ENCODE measurements at regions not wholly inside any gene's neighbourhood (a gene's known extent, or its start where the extent isn't known, plus 50 kb on each side); places are given as distances from the start of the nearest gene placed in this dataset.
"Not testable (repeated sequence)": the region's sequence is repeated elsewhere in the genome, so short reads cannot be mapped to it uniquely, and the experiment has no call there.

DNA sequence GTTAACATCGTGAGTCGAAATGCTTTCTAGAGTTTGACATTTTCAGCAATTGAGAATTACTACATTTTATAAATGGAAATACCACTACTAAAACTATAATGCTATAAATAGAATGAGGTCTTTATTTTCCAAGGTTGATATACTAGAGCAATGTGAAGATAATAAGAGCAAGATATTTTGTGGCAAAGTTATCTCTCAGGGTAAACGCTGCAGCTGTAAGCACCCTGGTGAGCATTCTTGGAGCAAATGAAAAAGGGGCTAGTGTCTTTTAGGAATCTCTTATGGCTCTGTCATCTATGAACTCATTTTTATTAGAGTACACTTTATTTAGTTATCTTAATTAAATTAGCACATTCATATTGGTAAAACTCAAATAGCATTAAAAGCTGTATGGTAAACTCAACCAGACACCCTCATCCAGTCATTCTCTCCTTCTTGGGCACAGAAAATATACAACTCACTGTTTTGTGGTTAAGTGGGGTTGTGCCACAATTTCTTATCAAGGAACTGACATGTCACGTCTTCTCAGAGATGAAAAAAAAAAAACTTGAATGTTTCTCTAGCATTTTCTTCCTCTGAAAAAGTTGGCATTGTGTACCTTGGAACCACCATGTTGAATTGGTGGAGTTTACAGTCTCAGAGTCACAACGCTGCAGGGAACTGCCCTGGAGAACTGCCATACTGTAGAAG, 289.5 kb upstream of the PFKP start:
- DNase-seq, result no peak

DNA sequence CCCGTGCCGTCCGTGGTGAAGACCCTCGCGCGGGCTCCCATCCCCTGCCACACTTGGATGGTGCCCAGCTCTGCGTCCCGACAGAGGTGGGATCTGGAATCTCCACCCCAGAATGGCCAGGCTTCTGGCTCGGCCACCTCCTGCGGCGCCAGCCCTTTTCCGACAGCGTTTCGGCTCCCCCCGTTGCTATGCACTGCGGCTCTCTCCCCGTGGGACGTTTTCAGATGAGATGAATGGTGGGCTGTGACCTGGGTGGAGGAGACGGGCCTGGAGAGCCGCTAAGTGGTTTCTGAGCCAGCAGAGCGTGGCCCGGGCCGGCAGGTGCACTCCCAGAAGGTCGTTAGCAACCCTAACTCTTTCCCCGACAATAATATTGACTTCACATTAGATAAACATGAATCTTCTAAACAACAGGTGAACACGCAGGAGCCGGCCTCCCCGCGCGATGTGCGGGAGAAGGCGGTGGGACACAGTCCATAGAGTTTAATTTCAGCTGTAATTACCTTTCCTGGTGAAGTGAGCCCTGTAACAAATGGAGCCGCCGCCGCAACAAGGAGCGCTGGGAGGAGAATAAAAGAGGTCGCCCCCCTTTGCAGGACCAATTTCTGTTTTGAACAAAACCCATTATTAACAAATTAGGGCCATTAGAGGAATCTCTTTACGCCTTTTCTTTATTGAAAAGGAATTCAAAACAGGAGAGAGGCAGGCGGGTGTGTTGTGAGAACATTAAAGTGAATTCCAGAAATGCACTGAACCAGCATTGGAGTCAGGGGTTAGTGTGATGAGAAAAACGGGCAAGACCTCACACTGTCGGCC, 294.3 kb upstream of the PFKP start:
- DNase-seq, result peak; percentile 71

DNA sequence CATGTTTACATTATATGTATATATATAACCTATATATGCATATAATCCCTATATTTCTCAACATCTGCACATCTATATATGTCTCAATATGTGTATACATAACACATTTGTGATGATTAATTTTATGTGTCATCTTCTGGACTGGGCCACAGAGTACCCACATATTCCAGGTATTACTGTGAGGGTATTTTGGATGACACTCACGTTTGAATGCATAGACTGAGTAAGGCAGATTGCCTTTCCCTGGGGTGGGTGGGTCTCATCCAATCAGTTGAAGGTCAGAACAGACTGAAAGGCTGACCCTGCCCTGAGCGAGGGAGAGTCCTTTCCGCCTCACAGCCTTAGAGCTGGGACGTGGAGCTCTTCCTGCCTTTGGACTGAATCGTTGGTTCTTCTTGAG, 295.2 kb upstream of the PFKP start:
- DNase-seq, result no peak

DNA sequence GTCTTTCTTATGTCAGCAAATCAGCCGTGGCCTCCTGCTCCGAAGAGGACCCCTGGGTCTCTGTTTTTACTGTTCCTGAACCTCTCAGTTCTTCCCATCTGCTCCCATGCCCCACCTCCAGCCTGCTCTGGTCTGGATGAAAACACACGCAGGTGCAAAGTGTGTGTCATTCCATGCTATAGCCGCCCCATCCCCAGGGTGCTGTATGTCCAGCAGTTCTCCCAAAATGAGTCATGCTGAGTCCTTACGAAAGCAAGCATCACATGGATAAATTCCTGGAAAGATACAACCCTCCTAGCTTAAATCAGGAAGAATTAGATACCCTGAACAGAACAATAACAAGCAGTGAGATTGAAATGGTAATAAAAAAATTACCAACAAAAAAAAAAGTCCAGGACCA, 300.1 kb upstream of the PFKP start:
- DNase-seq, result not testable (repeated sequence)

DNA sequence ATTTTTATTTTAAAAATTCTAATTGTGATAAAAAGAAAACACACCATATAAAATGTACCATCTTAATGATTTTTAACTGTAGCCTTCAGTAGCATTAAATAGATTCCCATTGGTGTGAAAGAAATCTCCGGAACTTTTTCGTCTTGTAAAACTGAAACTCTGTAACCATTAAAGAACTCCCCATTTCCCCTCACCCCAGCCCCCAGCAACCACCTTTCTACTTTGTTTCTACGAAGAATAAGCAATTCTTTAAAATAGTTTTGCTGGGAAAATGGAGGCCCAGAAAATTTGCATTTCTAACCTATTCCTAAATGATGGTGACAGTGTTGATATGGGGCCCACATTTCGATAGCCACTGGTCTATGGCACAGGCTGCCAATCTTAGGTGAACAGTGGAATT, 305.4 kb upstream of the PFKP start:
- no peak for DNase-seq

DNA sequence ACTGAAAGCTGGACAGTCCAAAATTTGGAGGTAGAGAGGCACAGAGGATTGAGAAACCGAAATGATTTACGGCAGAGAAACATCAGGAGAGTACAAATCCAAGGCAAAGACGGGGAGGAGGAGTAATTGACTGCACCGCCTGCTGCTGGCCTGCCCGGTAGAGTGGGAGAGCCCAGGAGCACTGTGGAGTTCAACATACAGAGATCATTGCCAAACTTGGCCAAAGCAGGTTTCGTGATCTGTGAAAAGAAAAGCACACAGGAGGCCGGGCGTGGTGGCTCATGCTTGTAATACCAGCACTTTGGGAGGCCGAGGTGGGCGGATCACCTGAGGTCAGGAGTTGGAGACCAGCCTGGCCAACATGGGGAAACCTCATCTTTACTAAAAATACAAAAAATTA, 306.0 kb upstream of the PFKP start:
- no peak for DNase-seq

DNA sequence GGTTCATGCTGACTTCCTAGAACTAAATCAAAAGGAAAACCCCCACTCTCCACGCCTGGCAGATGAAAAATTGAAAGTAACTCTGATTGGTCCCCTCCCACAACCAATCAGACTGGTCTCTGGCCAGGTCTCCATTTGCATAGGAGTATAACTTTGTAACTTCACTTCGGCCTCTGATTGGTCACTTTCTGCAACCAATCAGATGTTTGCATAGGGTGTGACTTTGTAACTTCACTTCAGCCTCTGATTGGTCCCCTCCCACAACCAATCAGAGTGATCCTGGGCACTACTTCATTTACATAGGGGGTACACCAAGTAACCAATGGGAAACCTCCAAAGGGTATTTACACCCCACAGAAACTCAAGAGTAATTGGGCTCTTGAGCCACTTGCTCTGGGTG, 306.6 kb upstream of the PFKP start:
- DNase-seq, result no peak

DNA sequence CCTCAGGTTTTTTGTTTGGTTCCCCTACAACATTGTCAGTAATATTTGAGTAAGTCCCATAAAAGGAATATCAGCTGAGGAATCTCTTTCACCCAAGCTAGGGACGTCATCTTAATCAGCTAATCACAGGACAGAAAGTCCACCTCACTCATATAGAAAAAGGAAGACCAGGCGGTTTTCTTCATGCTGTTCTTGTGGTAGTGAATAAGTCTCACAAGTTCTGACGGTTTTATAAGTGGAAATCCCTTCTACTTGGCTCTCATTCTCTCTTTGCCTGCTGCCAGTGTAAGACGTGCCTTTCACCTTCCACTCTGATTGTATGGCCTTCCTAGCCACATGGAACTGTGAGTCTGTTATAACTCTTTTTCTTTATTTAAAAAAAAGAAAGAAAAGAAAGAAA, 308.1 kb upstream of the PFKP start:
- no peak for DNase-seq

DNA sequence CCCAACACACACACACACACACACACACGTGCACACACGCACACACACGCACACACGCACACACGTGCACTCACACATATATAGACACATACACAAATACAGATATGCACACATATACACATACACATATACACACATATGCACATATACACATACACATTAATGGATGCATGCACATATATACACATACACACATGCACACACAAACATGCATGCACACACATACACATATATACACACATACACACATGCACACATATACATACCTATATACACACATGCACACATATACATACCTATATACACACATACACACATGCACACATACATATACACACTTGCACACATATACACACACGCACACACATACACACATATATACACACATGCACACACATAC, 312.4 kb upstream of the PFKP start:
- DNase-seq, result no peak

DNA sequence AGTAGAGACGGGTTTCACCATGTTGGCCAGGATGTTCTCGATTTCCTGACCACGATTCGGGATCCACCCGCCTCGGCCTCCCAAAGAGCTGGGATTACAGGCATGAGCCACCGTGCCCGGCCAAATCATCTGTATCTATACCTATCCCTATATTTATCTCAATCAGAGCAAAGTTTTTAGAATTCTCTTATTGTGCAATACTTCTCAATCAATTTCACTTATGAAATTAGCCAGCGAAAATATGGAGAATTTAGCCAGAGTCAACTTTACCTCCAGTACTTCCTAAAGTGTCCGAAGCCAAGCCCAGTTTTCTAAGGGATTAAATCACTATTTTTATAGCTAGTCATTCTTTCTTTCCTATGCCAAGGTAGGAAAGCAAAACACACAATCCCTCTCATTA, 319.1 kb upstream of the PFKP start:
- DNase-seq, result no peak

DNA sequence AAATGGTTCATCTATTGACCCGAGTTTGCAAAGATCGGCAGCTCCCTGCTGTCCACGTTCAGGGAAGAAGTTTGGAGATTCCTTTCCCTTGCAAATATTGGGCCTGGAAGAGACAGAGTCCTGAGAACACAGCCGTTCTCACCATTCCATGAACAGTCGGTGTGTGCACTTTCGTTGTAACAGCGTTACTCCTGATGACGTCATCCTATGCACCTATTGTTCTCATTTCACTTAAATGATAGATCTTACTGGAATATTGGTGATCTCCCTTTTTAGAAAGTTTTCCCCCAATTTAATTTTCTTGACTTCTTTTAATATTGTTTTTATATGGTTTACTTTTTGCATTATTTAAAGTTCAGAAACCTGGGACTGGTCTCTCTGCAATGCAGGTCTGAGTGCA, 320.7 kb upstream of the PFKP start:
- DNase-seq, result no peak

DNA sequence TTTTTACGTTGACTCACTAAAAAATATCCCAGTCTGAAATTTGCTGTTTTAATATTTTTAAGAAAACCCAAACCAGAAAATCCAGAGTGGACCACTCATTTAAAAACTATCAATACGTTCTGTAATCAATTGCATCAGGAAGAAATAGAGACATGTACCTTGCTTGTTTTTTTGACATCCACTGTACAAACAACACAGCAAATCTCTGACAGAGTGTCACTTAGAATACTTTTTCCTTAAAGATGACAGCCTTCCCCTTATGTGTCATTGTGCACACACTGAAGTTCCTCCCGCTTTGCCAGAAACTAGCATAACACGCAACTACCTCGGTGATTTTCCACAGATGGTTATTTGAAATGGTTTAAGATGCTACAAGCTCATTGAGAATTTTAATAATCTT, 321.7 kb upstream of the PFKP start:
- no peak for DNase-seq

DNA sequence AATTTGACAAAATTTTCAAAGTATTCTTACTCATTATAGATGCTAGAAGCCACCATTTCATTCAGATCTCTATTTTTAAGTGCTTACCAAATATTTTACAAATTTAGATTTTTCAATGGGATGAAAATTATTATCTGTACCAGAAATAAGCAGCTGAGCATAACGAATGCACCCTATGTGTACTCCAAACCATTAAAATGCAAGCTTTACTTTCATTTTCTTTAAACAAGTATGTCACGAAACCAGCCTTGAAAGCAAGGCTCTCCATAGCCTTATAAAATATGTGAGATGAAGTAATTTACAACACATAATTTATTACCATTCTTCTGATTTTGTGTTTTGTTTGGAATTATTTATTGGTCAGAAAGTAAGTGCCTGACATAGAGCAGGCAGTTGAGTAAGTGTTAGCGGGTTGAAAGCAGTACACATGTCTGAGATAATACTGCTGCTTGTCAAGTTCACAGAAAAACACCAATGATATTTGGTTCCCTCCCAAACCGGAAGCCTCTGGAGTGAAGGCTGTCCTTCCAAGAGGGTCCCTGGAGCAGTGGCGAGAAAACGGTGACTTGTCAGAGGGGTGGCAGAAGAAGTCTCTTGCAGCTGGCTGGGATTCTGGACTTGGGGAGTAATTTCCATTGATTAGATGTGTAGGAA, 322.7 kb upstream of the PFKP start:
- no peak for DNase-seq

DNA sequence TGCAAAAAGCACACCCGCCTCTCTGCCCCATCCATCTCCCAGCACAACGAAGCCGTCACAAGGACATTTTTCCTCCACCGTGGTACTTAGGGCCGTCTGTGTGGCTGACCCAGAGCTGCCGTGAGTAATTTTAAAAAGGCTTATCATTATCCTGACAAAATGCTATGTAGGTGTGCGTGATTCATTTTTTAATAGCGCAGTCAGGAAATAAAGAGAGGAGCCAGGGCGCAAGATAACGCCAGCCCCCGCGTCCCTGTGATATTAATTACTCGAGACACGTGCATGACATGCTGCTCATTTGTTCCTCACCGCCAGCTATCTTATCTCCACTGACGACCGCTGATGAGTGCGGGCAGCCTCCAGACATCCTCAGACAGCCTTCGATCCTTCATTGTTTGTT, 332.7 kb upstream of the PFKP start:
- no peak for DNase-seq

DNA sequence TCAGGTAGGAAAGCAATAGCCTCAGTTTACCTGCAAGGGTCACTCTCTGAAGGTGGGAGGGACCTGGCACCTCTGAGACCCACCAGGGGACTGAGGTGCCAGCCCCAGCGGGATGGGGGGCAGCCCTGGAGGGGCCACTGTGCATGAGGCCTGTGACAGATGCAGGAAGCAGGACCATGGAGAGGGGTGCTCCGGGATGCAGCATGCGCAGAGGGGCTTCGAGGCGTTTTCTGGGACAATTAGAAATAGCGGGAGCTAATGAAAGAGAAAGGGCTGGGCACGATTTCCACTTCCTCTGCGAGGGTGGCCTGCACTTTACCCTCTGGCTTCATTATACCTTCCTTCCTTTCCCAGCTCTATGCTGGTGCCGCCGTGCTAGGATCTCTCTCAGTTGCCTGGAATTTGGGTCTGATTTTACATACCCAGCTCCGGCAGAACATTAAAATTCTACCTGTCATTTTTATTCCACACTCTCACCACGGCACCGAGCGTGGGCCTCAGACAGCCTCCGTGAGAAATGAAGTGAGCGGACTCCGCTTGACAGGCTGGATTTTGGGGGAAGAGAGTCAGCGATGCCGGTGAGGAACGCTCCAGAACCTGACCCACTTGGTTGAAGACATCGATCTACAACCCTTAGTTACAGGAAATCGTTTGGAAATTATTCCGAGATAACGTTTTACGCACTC, 333.9 kb upstream of the PFKP start:
- no peak for DNase-seq

DNA sequence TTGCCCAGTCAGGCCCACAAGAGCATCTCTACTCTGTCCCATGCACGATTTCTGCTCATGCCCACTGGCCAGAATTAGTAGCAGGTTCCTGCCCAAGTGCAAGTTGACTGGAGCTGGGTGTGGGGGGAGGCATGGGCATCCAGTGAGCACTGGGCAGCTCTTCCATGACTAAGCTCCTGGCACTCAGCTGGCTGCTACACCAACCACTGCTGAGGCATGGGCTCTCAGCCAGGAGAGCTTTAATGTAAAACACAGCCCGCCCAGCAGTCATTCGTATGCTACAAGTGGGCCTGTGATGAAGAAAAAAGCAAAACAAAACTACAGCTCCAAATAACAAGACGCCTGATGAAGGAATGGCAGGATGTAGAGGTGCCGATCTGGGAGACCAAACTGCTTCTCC, 335.4 kb upstream of the PFKP start:
- DNase-seq, result no peak

DNA sequence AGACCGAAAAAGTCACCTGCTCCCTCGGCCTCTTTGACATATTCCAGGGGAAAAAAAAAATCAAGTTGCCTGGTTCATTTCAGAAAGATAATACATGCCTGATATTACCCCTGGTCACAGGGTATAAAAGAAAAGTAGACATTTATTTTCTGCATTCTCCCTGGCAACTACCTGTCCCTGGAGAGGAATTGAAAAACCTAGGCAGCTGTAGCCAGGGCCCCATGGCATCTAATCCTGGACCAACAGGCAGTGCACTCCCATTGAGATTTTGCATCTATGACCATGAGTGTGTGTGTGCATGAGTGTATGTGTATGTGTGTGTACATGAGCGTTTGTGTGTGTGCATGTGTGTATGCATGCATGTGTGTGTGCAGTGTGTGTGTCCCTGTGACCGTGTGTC, 338.2 kb upstream of the PFKP start:
- no peak for DNase-seq

DNA sequence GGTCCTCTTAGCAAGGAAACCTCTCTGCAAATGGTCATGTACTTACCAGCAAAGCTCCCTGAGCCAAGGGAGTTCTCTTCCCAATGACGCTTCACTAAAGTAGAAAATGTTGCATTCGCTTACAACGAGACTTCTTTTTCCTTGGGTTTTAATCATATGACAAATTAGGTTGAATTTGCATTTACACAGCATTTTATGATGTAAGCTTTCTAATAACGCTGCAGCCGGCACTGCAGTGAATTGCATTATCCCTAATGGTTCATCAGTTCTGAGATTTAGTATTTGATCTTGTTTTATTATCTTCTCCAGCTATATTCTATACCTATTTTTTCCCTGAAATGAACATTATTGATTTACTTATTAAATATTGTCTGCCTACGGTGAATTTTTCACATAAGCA, 339.3 kb upstream of the PFKP start:
- no peak for DNase-seq

DNA sequence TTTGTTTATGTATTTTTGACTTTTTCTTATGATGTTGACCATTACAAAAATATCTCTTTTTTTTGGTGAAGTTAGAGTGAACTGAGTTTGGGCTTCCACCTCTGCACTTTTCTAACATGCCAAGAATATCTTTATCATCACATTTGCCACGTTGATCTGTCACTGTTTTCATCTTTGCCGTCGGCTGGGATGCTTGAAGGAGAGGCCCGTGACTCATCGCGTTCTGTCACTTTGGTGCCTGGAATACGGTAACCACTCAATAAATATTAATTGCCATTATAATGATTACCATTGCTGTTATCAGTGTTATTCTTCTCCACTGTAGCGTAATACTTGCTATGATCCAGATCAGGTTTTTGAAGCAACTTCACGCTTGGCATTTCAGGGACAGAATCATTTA, 350.8 kb upstream of the PFKP start:
- DNase-seq, result no peak

DNA sequence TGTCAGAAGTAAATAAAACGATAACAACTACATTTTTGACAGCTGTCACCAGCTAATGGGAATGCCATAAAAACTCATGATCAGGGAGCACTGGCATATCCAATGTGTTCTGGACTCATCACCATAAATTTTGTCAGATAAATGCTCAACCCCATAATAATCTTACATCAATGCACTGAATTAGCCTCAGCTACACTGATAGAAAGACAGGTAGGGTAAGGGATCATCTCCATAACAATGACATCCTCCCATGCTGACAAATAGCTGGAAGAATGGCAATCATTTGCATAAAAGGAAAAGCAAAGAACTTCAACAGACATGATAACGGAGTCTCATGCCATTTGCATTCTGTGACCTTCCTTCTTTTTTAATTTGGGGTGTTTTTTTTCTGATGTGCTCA, 352.8 kb upstream of the PFKP start:
- DNase-seq, result no peak

DNA sequence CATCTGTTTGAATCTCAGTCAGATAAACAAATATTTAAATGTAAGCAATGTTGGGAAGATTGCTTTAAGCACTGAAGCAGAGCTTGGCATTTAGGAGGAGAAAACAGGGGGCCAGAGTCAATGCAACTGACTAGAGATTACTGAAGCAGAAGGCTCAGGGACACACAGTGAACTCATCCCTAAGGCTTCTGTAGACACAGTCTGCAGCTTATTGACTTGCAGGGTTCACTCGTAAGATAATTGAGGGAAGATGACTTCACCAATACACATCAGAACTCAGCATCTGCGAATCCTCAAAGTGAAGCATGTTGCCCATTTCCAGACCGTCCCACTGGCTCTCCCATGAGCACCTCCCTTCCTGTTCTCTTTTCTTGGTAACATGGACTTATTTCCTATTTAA, 363.4 kb upstream of the PFKP start:
- DNase-seq, result no peak

DNA sequence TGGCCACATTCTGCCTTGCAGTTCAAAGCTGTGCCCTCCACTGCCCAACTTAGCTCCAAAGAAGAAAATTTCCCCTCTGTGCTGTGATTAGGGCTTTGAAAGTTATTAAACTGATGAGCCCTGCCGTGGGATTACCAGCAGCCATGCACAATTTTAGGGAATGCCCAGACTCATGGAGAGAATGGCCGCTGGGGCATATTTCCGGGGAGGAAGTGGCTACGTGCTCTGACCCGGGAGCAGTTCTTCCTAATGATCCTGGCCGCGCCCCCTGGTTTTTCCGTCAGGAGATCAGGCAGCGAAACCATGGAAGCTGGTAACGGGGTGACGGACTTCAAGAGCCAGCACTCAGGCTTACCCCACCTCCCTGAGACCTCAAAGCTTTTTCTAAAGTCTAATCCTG, 365.5 kb upstream of the PFKP start:
- DNase-seq, result no peak

DNA sequence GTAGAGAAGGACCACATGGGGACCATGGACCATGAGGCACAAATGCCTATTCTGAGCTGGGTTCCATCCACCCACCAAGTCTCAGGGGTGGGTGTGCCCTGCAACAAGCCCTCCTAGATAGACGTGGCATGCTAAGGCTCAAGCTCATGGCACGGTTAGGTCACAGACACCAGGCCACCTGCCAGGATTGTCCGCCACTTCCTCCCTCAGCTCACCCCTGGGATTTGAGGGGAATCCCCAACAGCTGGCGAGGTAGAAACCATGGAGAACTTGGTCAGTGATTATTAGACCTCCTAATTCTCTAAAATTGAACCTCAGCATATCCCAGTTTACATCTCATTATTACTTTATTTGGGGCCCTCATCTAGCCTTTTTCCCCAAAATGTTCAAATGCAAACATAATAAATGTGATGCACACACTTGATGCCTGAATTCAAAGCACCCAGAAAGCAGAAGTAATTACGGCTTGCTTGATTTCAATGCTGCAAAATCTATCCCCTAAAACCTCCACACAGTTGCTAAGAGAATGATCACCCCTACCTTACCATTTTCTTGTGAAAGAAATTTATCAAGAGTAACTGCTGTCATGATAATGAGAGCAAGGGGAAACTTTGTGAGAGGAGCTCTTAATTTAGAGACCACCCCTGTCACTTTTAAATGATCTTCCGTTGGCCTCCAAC, 366.6 kb upstream of the PFKP start:
- no peak for DNase-seq

All from NCI-H187 treated with DMSO at 0.1 percent for 48 hours (cell line).